DMS153 treated with DMSO at 0.1 percent for 48 hours (cell line): ENCODE measurements at regions not wholly inside any gene's neighbourhood (a gene's known extent, or its start where the extent isn't known, plus 50 kb on each side); places are given as distances from the start of the nearest gene placed in this dataset.

Source experiments
- DNase-seq: peaks from one replicate; lab custom pipeline; 2025; ENCODE audit not compliant: unreplicated experiment; lab: John Stamatoyannopoulos, UW

DNA sequence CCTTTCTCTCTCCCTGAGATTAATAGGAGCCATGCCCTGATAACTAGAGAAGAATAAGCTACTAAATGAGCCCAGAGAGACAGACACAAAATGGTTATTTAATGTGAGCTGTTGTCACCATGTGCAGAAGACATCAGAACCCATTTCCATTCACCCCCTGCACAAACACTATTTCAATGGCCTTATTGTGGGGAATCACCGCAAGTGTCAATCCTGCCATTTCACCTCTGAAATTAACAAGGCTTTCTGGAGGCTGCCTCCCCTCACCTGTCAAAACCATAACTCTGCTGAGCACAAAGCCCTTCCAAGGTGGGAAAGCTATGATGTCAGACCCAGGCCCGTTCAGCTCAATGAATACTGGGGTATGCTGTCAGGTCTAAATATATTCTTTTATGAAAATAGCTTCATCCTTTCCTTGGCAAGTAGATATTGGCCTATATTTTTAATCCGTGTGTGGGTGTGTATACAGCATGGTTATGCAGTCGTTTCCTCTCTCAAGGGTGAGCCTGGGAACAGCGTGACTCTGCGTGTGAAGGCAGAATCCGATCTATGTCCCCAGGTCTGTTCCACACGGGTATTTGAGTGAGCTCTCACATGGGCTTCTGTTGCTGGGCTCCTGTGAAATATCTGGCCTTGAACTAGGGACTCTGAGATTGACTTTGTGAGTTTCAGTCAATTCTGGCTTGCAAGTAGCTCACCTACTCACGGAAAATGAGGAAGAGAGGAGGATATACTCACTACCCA lies 266.3 kb downstream of the FBXW7 start:
- no peak for DNase-seq

GRCh38 chr4:152267811-152268210 lies 268.1 kb downstream of the FBXW7 start:
- no peak for DNase-seq

DNA sequence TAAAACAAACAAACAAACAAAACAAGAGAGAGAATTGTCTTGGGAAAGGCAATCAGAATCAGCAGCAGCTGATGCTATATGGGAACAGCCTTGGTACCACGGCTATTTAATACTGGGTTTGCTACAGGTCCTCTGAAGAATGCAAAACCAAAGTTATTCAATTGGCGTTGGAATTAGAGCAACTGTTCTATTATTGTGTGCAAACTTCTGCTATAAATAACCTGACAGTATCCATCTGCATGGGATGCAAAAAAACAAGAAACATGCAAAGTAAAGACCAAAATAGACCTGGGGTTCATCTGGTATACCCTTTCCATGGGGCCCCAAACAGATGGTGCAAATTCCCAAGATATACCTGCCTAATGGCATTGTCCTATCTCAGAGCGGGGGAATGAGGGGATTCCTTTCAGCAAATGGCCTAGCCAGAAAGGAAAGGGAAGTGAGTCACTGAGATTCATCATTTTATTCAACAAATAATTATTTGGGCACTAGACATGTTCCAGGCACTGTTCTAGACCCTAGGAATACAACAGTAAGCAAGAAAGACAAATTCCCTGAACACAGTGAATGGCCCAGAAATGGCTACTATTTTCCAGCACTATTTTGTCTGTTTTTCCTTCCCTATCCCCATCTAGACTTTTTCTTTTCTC lies 268.9 kb downstream of the FBXW7 start:
- no peak for DNase-seq

DNA sequence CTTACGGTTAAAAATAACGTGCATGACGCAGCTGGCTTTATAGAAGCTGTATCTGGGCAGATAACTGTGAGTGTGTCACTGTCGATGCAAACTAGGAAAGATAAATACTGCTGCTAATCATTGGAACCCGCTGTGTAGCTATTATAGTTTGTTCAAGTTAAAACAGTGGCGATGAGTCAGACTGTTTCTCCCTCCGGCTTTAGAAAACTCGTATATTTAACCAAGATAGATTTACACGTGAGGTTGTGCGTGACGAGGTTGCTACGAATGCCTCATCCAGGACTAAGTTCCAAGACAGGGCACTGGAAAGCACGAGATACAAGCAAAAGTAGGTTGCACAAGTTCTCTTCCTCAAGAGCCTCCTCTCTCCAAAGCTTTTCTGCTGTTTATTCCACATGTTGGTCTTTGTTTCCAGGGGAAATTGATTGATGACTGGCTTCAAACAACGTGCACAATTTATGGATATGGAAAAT lies 270.7 kb downstream of the FBXW7 start:
- peak; percentile 49 for DNase-seq

DNA sequence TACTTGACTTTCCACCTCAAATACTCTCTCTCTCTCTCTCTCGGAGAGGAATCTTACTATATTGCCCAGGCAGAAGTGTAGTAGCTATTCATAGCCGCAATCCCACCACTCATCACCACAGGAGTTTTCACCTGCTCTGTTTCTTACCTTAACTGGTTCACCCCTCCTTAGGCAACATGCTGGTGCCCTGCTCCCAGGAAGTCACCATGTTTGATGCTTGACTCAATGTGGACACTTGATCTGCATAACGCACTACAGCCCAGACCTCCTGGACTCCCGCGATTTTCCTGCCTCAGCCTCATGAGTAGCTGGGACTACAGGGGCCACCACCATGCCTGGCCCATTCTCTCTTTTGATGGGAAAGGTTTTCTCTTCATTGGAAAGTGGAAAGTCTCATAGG lies 271.8 kb downstream of the FBXW7 start:
- no peak for DNase-seq

DNA sequence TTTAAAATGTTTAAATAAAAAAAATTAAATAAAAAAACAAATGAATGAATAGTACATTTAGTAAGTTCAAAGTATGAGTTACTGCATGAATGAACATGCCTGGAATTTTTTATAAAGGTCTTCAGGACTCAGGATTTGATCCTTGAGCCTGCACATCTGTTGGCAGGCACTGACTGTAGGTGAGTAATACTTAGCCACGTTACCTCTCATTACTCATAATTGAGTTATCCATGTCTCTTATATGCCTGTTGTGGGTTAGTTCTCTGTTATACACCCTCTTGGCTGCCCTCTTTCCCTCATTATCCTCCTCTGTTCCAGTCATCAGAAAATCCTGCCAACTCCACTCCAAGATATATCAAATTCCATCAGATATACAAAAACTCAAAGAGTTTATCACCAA lies 276.0 kb downstream of the FBXW7 start:
- no peak for DNase-seq

- DNase-seq = no peak
Observed at GRCh38 chr4:152258804-152259708, 276.8 kb downstream of the FBXW7 start.

DNA sequence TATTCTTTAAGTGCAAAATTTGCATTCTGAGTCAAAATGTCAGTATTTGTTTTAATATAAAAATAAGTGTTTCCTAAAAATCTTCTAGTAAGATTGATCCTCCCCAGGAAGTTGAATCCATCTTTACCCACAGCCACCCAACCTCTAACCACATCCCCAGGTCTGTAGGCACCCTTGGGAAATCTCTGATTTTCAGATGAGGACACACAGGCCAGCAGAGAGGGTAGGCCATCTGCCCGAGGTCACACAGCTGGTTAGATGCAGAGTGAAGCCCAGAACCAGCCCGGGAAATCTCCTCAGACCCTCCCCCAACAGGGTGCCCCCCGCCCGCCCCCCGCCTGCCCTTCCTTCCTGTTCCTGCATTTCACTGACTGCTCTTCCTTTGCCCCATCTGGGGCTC lies 277.5 kb downstream of the FBXW7 start:
- DNase-seq = no peak

- DNase-seq = no peak
Observed at GRCh38 chr4:152257601-152258066, 278.3 kb downstream of the FBXW7 start.

GRCh38 chr4:152256996-152257395 lies 278.9 kb downstream of the FBXW7 start:
- no peak for DNase-seq

- DNase-seq = peak; percentile 84
Observed at GRCh38 chr4:152255437-152255836, 280.5 kb downstream of the FBXW7 start.

DNA sequence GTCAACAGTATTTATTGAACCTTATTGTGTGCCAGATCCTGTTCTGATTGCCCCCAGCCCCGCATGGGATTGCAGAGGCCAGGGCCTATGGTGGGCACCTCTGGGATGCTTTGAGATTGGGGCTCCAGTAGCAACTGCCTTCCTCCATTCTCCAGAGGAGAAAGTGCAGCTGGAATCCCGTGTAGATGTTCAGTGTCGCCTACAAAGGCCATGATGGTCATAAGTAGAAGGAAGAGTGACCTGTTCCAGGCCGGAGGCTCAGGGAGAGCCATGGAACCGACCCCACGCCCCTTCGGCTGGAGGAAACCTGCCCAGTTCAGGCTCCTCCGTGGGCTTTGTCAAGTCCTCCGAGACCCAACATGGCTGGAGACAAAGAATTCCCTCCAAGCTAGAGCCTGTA lies 287.5 kb downstream of the FBXW7 start:
- no peak for DNase-seq

- no peak for DNase-seq
Observed at GRCh38 chr4:152247271-152247975, 288.5 kb downstream of the FBXW7 start.

DNA sequence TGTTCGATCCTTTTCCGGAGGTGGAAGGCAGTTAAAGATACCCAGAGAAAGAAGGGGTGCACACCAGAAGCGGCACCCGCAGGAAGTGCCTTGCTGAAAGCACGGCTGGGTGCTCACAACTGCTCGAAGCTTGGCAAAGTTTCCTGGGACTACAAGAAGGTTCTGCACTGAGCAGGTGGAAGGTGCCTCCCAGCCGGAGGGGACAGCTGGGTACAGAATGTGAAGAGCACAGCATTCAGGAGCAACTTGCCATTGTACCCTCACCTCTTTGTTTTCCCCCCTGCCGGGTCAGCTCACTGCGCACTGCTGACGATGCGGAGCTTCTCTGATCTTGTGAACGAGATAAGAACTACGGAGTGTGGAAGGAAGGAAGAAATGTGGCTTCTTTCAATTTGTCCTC lies 289.2 kb downstream of the FBXW7 start:
- DNase-seq = no peak

GRCh38 chr4:152245680-152246079 lies 290.2 kb downstream of the FBXW7 start:
- DNase-seq = no peak

DNA sequence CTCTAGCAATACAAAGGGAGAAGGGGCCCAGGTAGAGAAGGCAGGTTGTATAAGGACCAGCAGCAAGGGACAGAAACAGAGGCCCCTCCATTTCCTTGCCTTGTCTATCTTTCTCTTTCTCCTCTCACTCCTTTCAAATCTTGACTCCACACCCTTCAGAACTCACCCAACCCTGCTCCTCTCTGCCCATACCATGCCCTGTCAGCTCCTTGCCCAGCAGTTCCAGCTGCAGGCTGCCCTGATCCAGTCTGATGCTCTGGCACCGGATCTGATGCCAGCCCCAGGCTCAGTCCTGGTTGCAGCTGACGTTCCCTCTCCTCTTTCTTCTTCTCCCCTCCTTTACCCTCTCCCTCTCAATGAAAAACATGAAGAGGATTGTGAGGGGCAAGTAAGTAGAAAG lies 291.2 kb downstream of the FBXW7 start:
- no peak for DNase-seq

DNA sequence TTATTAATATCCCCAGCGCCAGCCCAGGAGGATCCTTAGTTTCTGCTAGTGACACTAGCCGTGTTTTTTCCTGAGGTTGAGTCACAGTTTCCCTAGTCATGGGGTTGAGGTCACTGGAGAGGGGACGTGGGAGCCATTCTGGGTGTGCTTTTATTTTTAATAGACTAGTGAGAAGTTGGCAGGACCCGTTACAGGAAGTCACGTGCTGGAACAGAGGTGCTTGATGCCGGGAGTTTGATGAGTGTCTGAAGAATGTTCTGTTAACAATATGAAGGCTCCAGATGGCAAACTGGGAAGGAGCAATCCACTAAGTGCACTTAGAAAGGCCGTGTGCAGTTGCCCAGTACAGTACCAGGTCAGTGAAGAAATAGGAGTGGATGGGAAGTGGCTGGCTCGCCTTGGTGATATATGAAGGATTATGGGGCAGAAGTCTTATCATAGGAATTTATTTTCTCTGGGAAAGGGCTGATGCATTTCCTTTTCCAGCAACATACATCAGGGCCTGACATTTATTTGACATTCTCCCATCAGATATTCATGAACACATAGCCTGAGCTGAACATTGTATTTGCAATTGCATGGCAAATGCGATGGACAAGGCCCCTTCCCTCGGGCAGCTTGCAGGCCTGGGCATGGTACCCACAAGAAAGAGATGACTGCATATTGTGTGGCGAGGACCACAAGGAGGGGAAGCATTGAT lies 291.8 kb downstream of the FBXW7 start:
- no peak for DNase-seq

DNA sequence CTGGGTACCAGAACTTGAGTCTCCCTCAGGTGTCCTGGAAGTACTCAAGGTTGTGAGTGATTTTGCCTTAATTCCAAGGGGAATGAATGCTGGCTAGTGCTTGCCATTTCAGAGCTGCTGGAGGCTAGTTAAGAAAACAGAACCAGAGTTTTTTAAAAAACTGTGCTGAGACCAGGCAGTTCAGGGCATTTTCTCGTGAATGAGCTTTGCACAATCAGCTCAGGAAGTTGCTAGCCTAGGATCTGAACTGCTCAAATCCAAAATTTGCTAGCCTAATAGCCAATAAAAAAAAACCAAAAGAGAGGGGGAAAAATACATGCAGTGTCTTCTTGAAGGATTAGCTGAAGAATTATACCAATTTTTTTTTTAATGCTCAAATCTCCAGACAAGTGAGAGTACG lies 292.7 kb downstream of the FBXW7 start:
- no peak for DNase-seq

DNA sequence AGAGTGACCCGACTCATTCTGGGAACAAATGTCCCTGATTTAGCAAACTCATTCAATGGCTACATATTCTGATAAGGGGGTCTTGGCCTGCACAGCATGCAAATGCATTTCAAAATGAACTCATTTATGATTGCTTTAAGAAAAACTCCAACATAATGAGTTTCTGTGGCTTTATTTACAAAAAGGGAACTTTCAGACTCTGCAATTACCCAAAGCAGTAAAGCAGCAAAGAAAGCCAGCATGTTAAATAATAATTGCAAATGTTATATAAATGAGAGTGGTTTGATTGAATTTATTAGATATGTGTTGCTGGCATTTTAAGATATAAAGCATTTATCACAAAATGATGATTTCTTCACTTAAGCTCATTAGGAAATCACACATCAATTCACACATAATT lies 295.7 kb downstream of the FBXW7 start:
- no peak for DNase-seq

DNA sequence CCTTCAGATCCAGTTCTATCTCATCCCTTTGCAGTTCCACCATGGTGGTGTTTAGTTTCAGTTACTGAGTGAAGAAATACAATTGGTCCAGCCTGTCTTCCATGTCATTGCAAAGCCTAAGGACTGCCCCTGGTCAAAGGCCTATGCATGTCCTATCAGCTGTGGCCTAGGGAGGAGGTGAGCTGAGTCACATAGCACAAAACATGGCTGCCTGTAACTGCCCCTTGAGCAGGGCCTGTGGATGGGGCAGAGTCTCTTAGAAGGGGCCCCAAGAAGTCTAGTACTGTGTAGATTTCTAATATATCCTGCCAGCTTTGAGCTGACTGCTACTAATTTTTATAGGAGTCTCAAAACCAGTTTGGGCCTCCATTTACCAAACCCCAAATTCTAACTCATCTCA lies 296.7 kb downstream of the FBXW7 start:
- DNase-seq = no peak
